OCI-LY7 (cell line): ENCODE measurements at regions not wholly inside any gene's neighbourhood (a gene's known extent, or its start where the extent isn't known, plus 50 kb on each side); places are given as distances from the start of the nearest gene placed in this dataset.

Experiments
- CTCF ChIP-seq: fragments of 200-600 bp; sonication (generic); conservative IDR thresholded peaks from 2 replicates; pipeline ENCODE4 v1.5.1; 2014; ENCODE audit warnings: mild to moderate bottlenecking, antibody characterized with exemption, low read length, moderate library complexity, mixed read lengths
- EZH2phosphoT487 ChIP-seq: fragments of 200-600 bp; sonication (generic); IDR thresholded peaks from 2 replicates; pipeline ENCODE4 v1.6.1; 2018; ENCODE audit warnings: low read depth, borderline replicate concordance, mild to moderate bottlenecking, mixed run types, antibody characterized with exemption, low read length, moderate library complexity, mixed read lengths

- TF ChIP-seq CTCF (no peak), EZH2phosphoT487 (no peak)
Measured at GRCh38 chr2:594297-594949, 82.8 kb downstream of the TMEM18 start.
